ENCODE measurements at regions not wholly inside any gene's neighbourhood (a gene's known extent, or its start where the extent isn't known, plus 50 kb on each side); places are given as distances from the start of the nearest gene placed in this dataset.
"Not testable (repeated sequence)": the region's sequence is repeated elsewhere in the genome, so short reads cannot be mapped to it uniquely, and the experiment has no call there.

DNA sequence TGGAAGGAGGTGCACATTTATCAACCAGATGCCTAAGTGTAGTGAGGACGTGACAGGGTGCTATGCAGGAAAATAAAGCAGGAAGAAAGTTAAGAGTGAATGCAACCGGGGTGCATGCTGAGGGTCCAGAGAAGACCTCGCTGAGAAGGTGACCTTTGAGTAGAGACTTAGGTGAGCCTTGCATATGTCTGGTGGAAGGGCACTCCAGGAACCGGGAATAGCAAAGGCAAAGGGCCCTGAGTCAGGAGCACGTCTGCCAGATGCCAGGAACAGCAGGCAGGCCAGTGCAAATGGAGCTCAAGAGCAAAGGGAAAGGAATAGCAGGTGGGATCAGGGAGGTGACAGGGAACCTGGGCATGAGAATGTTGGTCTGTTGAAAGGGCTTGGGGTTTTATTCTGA is 445.5 kb downstream of the PREX1 start:
- Histone ChIP-seq H3K9me3 (ENCODE audit: control insufficient read depth, low read length) (no peaks in the 10 kb centered on the region), H3K36me3 (ENCODE audit: control insufficient read depth, insufficient read depth, low read length) (no peaks in the 10 kb centered on the region), H3K4me1 (ENCODE audit: control insufficient read depth, insufficient read depth, low read length, poor library complexity, severe bottlenecking) (no peaks in the 10 kb centered on the region), H3K4me3 (ENCODE audit: extremely low read depth, insufficient read depth, low read length, poor library complexity, severe bottlenecking) (no peak overlapping the region), H3K27ac (ENCODE audit: low read depth, low read length, severe bottlenecking) (no peak overlapping the region)
- 88 to 89% methylated on average over 5 of the region's 5 CpGs for WGBS, 2 experiments (ENCODE audit: insufficient coverage in 2 of 2)

DNA sequence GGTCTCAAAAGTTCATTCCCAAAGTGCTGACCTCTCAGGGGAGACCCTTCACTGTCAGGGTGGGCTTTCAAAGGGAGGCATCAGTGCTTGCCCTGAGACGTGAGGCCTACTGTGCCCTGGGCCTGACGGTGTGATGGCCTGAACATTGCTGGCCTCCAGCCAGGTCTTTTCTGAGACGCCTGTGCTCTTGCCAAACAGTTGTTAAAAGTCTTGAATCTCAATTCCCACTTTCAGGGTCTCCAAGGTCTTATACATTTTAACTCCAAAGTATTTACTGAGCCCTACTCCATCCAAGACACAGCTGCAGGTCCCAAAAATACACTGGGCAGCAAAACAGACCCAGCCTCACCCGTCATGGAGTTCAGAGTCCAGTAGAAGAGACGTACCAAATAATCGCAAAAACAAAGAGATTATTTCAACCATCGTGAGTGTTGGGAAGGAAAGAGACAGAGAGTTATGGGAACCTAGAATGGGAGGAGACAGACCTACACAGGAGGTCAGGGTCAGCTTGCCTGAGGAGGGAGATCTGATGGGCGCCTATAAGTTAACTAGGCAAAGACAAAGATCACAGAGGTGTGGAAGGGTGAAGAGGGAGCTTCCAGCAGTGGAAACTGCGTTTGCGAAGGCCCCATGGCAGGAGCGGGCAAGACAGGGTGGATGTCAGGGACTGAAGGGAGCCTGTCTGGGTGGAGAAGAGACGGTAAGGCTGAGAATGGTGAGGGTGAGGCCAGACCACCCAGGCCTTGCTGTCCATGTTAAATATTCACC is 446.3 kb downstream of the PREX1 start:
- Histone ChIP-seq H3K4me3 (ENCODE audit: extremely low read depth, insufficient read depth, low read length, poor library complexity, severe bottlenecking) (no peak overlapping the region), H3K36me3 (ENCODE audit: control insufficient read depth, insufficient read depth, low read length) (no peaks in the 10 kb centered on the region), H3K9me3 (ENCODE audit: control insufficient read depth, low read length) (no peaks in the 10 kb centered on the region), H3K27ac (ENCODE audit: low read depth, low read length, severe bottlenecking) (no peak overlapping the region), H3K4me1 (ENCODE audit: control insufficient read depth, insufficient read depth, low read length, poor library complexity, severe bottlenecking) (no peaks in the 10 kb centered on the region)
- WGBS, 2 experiments (ENCODE audit: insufficient coverage in 2 of 2): 87 to 91% methylated on average over 11 to 12 of the region's 12 CpGs

DNA sequence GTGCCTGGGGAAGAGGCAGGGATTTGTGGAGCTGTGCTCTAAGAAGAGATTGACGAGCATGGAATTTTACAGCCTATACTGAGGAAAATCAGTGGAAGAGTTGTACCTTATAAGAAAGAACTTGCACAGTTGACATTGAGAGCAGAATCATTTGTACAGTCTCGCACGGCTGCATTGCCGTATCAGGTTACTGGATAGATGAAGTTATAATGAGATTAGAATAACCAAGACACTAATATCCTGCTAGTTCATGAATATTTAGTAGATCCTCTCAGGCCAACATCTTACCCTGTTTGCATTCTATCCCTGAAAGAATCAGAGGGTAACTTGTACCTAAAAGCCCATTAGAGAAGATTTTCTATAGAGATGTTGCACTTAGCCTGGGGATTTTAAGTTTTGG is 447.1 kb downstream of the PREX1 start:
- Histone ChIP-seq H3K4me1 (ENCODE audit: control insufficient read depth, insufficient read depth, low read length, poor library complexity, severe bottlenecking) (no peaks in the 10 kb centered on the region), H3K36me3 (ENCODE audit: control insufficient read depth, insufficient read depth, low read length) (no peaks in the 10 kb centered on the region), H3K4me3 (ENCODE audit: extremely low read depth, insufficient read depth, low read length, poor library complexity, severe bottlenecking) (no peak overlapping the region), H3K9me3 (ENCODE audit: control insufficient read depth, low read length) (no peaks in the 10 kb centered on the region), H3K27ac (ENCODE audit: low read depth, low read length, severe bottlenecking) (no peak overlapping the region)
- 100% methylated on average over 1 of the region's 4 CpGs; no CpG with 5 or more reads in 1 of the 2 experiments for WGBS, 2 experiments (ENCODE audit: insufficient coverage in 2 of 2)

DNA sequence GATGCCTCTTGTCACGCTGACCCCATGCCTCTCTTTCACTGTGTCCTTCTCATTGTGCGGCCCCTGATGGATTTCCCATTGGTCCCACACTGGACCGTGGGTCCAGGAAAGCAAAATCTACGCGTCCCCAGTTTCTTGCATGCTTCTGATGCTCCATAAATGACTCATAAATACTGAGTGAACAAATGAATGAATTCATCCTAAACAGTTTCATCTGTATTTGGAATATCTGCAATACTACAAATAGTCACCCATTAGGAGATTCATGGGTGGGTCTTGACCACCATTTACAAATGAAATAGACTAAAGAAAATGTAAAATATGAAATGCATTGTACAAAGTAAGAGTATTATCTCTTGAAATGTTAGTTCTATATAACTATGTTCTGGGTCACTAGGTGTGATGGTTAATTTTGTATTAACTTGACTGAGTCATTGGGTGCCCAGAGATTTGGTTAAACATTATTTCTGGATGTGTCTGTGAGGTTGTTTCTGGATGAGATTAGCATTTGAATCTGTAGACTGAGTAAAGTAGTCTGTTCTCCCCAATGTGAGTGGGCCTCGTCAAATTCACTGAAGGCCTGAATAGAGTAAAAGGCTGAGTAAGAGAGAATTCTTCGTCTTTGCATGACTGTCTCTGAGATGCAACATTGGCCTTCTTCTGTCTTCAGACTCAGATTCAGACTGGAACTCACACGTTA is 448.7 kb downstream of the PREX1 start:
- Histone ChIP-seq H3K36me3 (ENCODE audit: control insufficient read depth, insufficient read depth, low read length) (no peaks in the 10 kb centered on the region), H3K4me1 (ENCODE audit: control insufficient read depth, insufficient read depth, low read length, poor library complexity, severe bottlenecking) (peaks cover 3% of the 10 kb centered on the region), H3K4me3 (ENCODE audit: extremely low read depth, insufficient read depth, low read length, poor library complexity, severe bottlenecking) (no peak overlapping the region), H3K27ac (ENCODE audit: low read depth, low read length, severe bottlenecking) (no peak overlapping the region), H3K9me3 (ENCODE audit: control insufficient read depth, low read length) (no peaks in the 10 kb centered on the region)
- 83 to 85% methylated on average over 5 to 6 of the region's 8 CpGs for WGBS, 2 experiments (ENCODE audit: insufficient coverage in 2 of 2)

DNA sequence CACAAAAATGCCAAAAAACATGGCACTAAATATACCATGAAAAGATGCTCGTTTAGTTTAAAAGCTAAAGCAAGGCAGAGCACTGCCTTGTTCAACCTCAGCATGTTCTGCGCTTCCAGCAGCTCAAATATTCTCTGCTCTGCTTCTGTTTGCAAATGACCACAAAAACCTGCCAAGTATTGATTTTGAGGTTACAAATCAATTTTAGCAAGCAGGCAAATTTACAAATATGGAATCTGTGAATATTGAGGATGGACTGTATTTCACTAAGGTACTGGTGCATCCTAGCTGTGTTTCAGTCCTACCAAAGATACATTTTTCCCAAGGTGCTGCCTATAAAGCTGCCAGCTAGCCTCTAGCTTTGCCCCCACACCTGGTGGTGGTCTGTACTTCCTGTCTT is 449.9 kb downstream of the PREX1 start:
- no peak overlapping the region for H3K27ac ChIP-seq (ENCODE audit: low read depth, low read length, severe bottlenecking)
- H3K9me3 ChIP-seq (ENCODE audit: control insufficient read depth, low read length): no peaks in the 10 kb centered on the region
- no peak overlapping the region for H3K4me3 ChIP-seq (ENCODE audit: extremely low read depth, insufficient read depth, low read length, poor library complexity, severe bottlenecking)
- peaks cover 13% of the 10 kb centered on the region for H3K4me1 ChIP-seq (ENCODE audit: control insufficient read depth, insufficient read depth, low read length, poor library complexity, severe bottlenecking)
- no peaks in the 10 kb centered on the region for H3K36me3 ChIP-seq (ENCODE audit: control insufficient read depth, insufficient read depth, low read length)
- 94 to 96% methylated on average over 2 of the region's 2 CpGs for WGBS, 2 experiments (ENCODE audit: insufficient coverage in 2 of 2)

DNA sequence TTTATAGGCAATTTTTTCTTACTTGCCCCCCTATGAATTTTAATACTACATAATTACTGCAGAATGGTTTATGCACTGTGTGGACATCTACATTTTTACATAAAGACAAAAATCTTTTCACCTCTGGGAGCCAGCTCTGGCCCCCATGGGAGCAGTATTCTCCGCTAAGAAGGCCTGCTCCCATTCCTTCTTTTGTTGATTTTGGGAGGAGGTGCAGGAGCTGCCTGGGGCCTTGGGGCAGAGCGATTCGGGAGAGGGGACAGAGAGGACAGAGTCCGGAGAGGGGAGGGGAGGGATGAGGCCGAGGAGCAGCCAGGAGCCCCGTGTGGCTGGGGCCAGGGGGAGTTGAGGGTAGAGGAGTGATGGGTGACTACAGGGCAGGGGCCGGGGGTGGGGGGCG is 452.0 kb downstream of the PREX1 start:
- H3K4me1 ChIP-seq (ENCODE audit: control insufficient read depth, insufficient read depth, low read length, poor library complexity, severe bottlenecking): peaks cover 16% of the 10 kb centered on the region
- no peaks in the 10 kb centered on the region for H3K9me3 ChIP-seq (ENCODE audit: control insufficient read depth, low read length)
- 58 to 77% methylated on average over 4 to 7 of the region's 8 CpGs for WGBS, 2 experiments (ENCODE audit: insufficient coverage in 2 of 2)
- no peak overlapping the region for H3K4me3 ChIP-seq (ENCODE audit: extremely low read depth, insufficient read depth, low read length, poor library complexity, severe bottlenecking)
- H3K27ac ChIP-seq (ENCODE audit: low read depth, low read length, severe bottlenecking): no peak overlapping the region
- no peaks in the 10 kb centered on the region for H3K36me3 ChIP-seq (ENCODE audit: control insufficient read depth, insufficient read depth, low read length)

DNA sequence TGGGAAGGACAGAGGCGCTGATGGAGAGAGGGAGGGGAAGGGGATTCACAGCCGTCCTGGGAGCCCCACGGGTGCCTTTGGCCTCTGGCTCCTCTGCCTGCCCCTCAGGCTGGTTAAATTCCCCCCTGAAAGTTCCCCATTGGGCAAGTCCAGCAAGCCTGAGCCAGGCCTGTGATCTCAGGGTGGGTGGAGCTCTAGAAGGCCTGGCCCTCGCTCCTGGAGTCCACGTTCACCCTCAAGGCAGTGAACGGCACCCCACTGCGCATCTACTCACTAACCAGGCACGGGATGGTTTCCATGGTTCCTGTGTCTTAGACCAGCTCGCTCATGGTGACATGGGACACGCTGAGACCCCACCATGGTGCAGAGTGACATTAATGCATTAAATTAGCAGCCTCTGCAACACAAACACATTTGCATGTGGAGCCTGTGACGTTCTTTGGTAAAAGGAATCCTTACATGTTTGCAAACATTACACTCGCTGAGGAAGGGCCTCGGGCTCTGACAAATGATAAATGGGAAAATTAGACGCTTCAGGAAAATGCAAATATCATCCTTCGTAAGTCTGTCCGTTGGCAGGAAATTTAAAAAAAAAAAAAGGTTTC is 452.7 kb downstream of the PREX1 start:
- 78 to 80% methylated on average over 11 to 14 of the region's 16 CpGs for WGBS, 2 experiments (ENCODE audit: insufficient coverage in 2 of 2)
- Histone ChIP-seq H3K4me1 (ENCODE audit: control insufficient read depth, insufficient read depth, low read length, poor library complexity, severe bottlenecking) (peaks cover 22% of the 10 kb centered on the region), H3K9me3 (ENCODE audit: control insufficient read depth, low read length) (no peaks in the 10 kb centered on the region), H3K27ac (ENCODE audit: low read depth, low read length, severe bottlenecking) (peak overlapping the region; percentile 59), H3K36me3 (ENCODE audit: control insufficient read depth, insufficient read depth, low read length) (no peaks in the 10 kb centered on the region), H3K4me3 (ENCODE audit: extremely low read depth, insufficient read depth, low read length, poor library complexity, severe bottlenecking) (no peak overlapping the region)

DNA sequence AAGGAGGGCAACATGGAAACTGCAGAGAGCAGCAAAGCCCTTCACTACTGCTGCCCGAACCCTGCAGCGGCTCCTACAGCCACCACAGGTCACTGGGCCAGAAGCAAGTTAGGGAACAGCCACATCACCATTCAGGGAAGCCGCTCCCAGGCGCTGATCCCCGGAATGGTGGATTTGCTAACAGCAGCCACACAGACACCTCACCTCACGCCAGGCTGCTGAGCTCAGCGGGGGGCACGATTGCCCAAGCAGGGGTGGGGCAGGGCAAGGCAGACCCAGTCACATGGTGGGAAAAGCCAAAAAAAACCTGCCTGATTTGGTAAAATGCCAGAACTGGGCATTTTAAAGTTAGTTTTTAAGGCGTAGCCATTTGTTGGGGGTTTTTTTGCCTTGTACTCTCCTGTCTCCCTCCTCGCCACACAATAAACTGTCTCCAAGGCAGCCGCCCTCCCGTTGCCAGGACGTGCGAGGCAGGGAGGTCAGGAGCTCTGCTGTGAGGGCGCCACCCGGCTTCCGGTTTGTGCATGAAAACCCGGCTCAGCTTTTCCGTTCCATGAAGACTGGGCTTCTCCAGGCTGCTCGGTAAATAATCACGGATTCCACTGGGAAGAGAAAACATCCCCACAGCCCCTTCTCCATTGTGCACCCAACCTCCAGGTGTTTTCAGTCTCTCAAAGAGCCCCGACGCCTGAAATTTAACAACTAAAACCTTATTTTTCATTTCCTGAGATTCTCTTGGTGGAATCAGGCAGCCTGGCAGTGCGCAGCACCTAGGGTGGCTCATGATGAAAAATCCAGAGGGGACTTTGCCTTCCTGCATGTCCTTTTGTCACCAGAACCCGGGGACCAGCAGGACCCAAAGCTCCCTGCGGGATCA is 453.5 kb downstream of the PREX1 start:
- not testable (repeated sequence) for H3K4me3 ChIP-seq (ENCODE audit: extremely low read depth, insufficient read depth, low read length, poor library complexity, severe bottlenecking); H3K36me3 ChIP-seq (ENCODE audit: control insufficient read depth, insufficient read depth, low read length); H3K9me3 ChIP-seq (ENCODE audit: control insufficient read depth, low read length)
- 42 to 45% methylated on average over 15 of the region's 26 CpGs for WGBS, 2 experiments (ENCODE audit: insufficient coverage in 2 of 2)
- Histone ChIP-seq H3K27ac (ENCODE audit: low read depth, low read length, severe bottlenecking) (peak overlapping the region; percentile 59), H3K4me1 (ENCODE audit: control insufficient read depth, insufficient read depth, low read length, poor library complexity, severe bottlenecking) (peaks cover 25% of the 10 kb centered on the region)

DNA sequence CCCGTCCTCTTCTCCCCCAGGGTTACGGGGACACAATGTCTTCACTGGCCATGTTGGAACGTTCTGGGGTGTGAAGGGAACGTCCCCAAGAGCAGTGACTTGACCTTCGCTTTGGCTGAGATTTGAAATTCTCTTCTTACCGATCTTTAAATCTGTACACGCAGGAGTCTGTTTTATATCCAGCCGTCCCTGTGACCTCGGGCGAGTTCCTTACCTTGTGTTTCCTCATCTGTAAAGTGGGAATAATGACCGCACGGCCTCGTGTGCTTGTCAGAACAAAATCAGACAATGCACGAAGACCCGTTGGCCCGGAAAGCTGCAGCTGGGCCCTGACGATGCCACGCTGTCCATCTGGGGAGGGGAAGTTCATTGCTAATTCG is 454.3 kb downstream of the PREX1 start:
- no peaks in the 10 kb centered on the region for H3K36me3 ChIP-seq (ENCODE audit: control insufficient read depth, insufficient read depth, low read length)

DNA sequence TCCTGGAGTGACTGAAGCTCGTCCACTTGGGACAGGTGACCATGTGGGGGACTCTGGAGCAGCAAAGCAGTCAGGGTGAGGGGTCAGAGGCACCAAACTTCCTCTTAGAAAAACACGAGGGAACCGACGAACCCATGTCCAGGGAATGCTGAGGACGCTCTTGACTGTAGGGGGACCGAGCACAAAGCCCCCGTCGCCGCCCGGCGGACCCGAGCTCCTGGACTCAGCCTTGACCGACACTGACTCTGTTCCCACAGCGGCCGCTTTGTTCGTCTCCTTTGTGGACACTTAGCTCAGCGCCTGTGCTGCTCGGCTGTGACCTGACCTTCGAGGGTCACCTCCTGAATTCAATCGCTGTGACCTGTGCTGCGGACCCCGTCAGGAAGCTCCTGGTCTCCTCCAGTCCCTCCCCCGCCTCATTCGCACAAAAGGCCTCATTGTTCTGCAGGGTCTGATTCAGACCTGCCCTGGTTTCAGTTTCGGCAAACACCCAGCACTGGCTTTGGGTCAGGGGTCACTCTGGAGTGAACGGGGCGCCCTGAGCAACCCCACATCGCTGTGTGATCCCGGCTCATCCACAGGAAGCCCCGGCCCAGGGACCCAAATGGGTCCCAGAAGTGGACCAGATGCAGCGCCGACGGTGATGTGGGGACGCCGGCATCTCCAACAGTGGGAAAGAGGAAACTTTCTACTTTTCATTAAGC is 454.8 kb downstream of the PREX1 start:
- WGBS, 2 experiments (ENCODE audit: insufficient coverage in 2 of 2): 75 to 79% methylated on average over 20 to 24 of the region's 35 CpGs
- not testable (repeated sequence) for H3K27ac ChIP-seq (ENCODE audit: low read depth, low read length, severe bottlenecking); H3K9me3 ChIP-seq (ENCODE audit: control insufficient read depth, low read length); H3K4me3 ChIP-seq (ENCODE audit: extremely low read depth, insufficient read depth, low read length, poor library complexity, severe bottlenecking); H3K36me3 ChIP-seq (ENCODE audit: control insufficient read depth, insufficient read depth, low read length)
- peaks cover 25% of the 10 kb centered on the region for H3K4me1 ChIP-seq (ENCODE audit: control insufficient read depth, insufficient read depth, low read length, poor library complexity, severe bottlenecking)

More for the DNA sequence above, 454.3 kb downstream of the PREX1 start:
- no peak overlapping the region for H3K27ac ChIP-seq (ENCODE audit: low read depth, low read length, severe bottlenecking)
- peaks cover 25% of the 10 kb centered on the region for H3K4me1 ChIP-seq (ENCODE audit: control insufficient read depth, insufficient read depth, low read length, poor library complexity, severe bottlenecking)
- H3K9me3 ChIP-seq (ENCODE audit: control insufficient read depth, low read length): no peaks in the 10 kb centered on the region
- 90 to 94% methylated on average over 17 to 19 of the region's 19 CpGs for WGBS, 2 experiments (ENCODE audit: insufficient coverage in 2 of 2)
- H3K4me3 ChIP-seq (ENCODE audit: extremely low read depth, insufficient read depth, low read length, poor library complexity, severe bottlenecking): no peak overlapping the region
